HCT116 (cell line): ENCODE measurements at regions not wholly inside any gene's neighbourhood (a gene's known extent, or its start where the extent isn't known, plus 50 kb on each side); places are given as distances from the start of the nearest gene placed in this dataset.

ENCODE experiments used
- ATAC-seq: fragments of 200-7000 bp; cut with Tn5 transposase; 2 replicates; pipeline ENCODE4 v1.9.1; 2020; ENCODE audit warnings: mild to moderate bottlenecking, moderate library complexity
- BruUV-seq: library from RNA; stranded (reverse); fragments of 400-500 nt; replicated peaks from 2 replicates; lab custom pipeline; 2021; lab: Mats Ljungman, UMichigan
- CTCF ChIA-PET: fragments of 300-600 bp; sonication (Branson Sonifier 250); formaldehyde crosslinking; loops from one replicate; lab custom pipeline; 2021; ENCODE audit warnings: antibody characterized with exemption; lab: Charles Lee
- POLR2A ChIA-PET: fragments of 300-600, 350-600 bp; sonication (Branson Sonifier 250); formaldehyde crosslinking; loops from one replicate; lab custom pipeline; 2021; ENCODE audit warnings: antibody characterized with exemption; lab: Charles Lee
- RAD21 ChIA-PET, 2 experiments: fragments of 300-600 bp; sonication (Branson Sonifier 250); formaldehyde crosslinking; loops; one replicate each; lab custom pipeline; 2023; ENCODE audit warnings: low total read pairs in 2 of 2; ENCODE audit not compliant: uncharacterized antibody in 2 of 2, unreplicated experiment in 2 of 2, low non-redundant PET in 1 of 2; lab: Charles Lee
- DNase-seq: peaks from one replicate; pipeline ENCODE4 v3.0.0-alpha.2; 2010; ENCODE audit warnings: low read depth, low spot score
- H2AFZ ChIP-seq: fragments of 200-600 bp; shearing (Covaris generic), sonication (generic); 2 replicates; pipeline ENCODE4 v1.6.1; 2017; ENCODE audit warnings: low read depth, mixed run types, mixed read lengths, antibody characterized with exemption, low read length; ENCODE audit not compliant: poor library complexity, severe bottlenecking
- H3K27ac ChIP-seq: 2 replicates; pipeline ENCODE4 v1.5.1; 2012; ENCODE audit warnings: low read depth, low read length
- H3K27me3 ChIP-seq: fragments of 200-600 bp; sonication (generic); 2 replicates; pipeline ENCODE4 v1.6.1; 2016; ENCODE audit warnings: mixed run types, low read length, mixed read lengths; ENCODE audit not compliant: insufficient read depth
- H3K36me3 ChIP-seq, 2 experiments: fragments of 200-500 bp in 1 of 2; fragments of 200-600 bp in 1 of 2; sonication (Bioruptor generic) in 1 of 2; sonication (generic) in 1 of 2; 2 replicates each; pipeline versions ENCODE4 v1.5.1 to v1.6.1; 2014 to 2016; ENCODE audit warnings: low read length in 2 of 2, inconsistent platforms in 1 of 2, mixed read lengths in 1 of 2, mixed run types in 1 of 2; ENCODE audit not compliant: insufficient read depth in 2 of 2, control insufficient read depth in 1 of 2
- H3K4me1 ChIP-seq, 2 experiments: fragments of 200-600 bp in 1 of 2; sonication (generic) in 1 of 2; 2 replicates each; pipeline versions ENCODE4 v1.5.1 to v1.6.1; 2012 to 2017; ENCODE audit warnings: low read length in 2 of 2, inconsistent platforms in 1 of 2, mild to moderate bottlenecking in 1 of 2, mixed read lengths in 1 of 2, mixed run types in 1 of 2, moderate library complexity in 1 of 2; ENCODE audit not compliant: insufficient read depth in 2 of 2, control insufficient read depth in 1 of 2
- H3K4me2 ChIP-seq: fragments of 200-600 bp; sonication (generic); 2 replicates; pipeline ENCODE4 v1.6.1; 2017; ENCODE audit warnings: mixed run types, low read length, mixed read lengths
- H3K4me3 ChIP-seq, 2 experiments: fragments of 200-600 bp in 1 of 2; sonication (generic) in 1 of 2; replicated peaks in 1 of 2; 2 replicates each; pipeline ENCODE4 v1.5.1; 2011 to 2016; ENCODE audit warnings: low read length in 2 of 2, control low read depth in 1 of 2, low read depth in 1 of 2, mild to moderate bottlenecking in 1 of 2, mixed read lengths in 1 of 2, mixed run types in 1 of 2
- H3K79me2 ChIP-seq: fragments of 200-600 bp; sonication (generic); 2 replicates; pipeline ENCODE4 v1.6.1; 2017; ENCODE audit warnings: mild to moderate bottlenecking, mixed run types, low read length, moderate library complexity, mixed read lengths; ENCODE audit not compliant: insufficient read depth
- H3K9ac ChIP-seq: fragments of 200-600 bp; sonication (generic); 2 replicates; pipeline ENCODE4 v1.6.1; 2016; ENCODE audit warnings: low read length, mixed read lengths
- H3K9me2 ChIP-seq: fragments of 200-600 bp; sonication (generic), shearing (Covaris generic); 2 replicates; pipeline ENCODE4 v1.6.1; 2017; ENCODE audit warnings: mixed run types, mild to moderate bottlenecking, moderate library complexity; ENCODE audit not compliant: insufficient read depth
- H3K9me3 ChIP-seq, 2 experiments: fragments of 200-500 bp in 1 of 2; fragments of 200-600 bp in 1 of 2; sonication (Bioruptor generic) in 1 of 2; sonication (generic) in 1 of 2; 2 replicates each; pipeline ENCODE4 v1.6.1; 2014 to 2017; ENCODE audit warnings: low read length in 2 of 2, mixed read lengths in 2 of 2, inconsistent platforms in 1 of 2, low read depth in 1 of 2, mild to moderate bottlenecking in 1 of 2, mixed run types in 1 of 2, moderate library complexity in 1 of 2; ENCODE audit not compliant: control insufficient read depth in 1 of 2, insufficient read depth in 1 of 2
- H4K20me1 ChIP-seq: fragments of 200-600 bp; sonication (generic), shearing (Covaris generic); 2 replicates; pipeline ENCODE4 v1.6.1; 2017; ENCODE audit warnings: mixed run types, mild to moderate bottlenecking, moderate library complexity; ENCODE audit not compliant: insufficient read depth
- CTCF ChIP-seq, 3 experiments: fragments of 200-600 bp in 1 of 3; sonication (generic) in 1 of 3; IDR thresholded peaks in 2 of 3; conservative IDR thresholded peaks in 1 of 3; 2 replicates each; pipeline ENCODE4 v1.5.1; 2012 to 2017; ENCODE audit warnings: low read depth in 2 of 3, low read length in 2 of 3, antibody characterized with exemption in 1 of 3, borderline replicate concordance in 1 of 3, control low read depth in 1 of 3, mild to moderate bottlenecking in 1 of 3, mixed read lengths in 1 of 3, mixed run types in 1 of 3, moderate library complexity in 1 of 3; ENCODE audit not compliant: insufficient read depth in 1 of 3
- FOSL1 ChIP-seq: IDR thresholded peaks from 2 replicates; pipeline ENCODE4 v1.6.1; 2012; ENCODE audit warnings: low read depth
- JUND ChIP-seq: IDR thresholded peaks from 2 replicates; pipeline ENCODE4 v1.6.1; 2012
- POLR2AphosphoS5 ChIP-seq: IDR thresholded peaks from 2 replicates; pipeline ENCODE4 v1.6.1; 2011; ENCODE audit warnings: mild to moderate bottlenecking, low read depth, low read length, moderate library complexity
- SIN3A ChIP-seq: IDR thresholded peaks from 2 replicates; pipeline ENCODE4 v1.6.1; 2012; ENCODE audit warnings: low read depth
- SP1 ChIP-seq: IDR thresholded peaks from 2 replicates; pipeline ENCODE4 v1.6.1; 2012; ENCODE audit warnings: low read depth
- YY1 ChIP-seq: IDR thresholded peaks from 2 replicates; pipeline ENCODE4 v1.6.1; 2011; ENCODE audit warnings: low read length, low read depth, moderate library complexity, mild to moderate bottlenecking; ENCODE audit not compliant: insufficient replicate concordance; ENCODE audit errors: extremely low read depth
- ZNF274 ChIP-seq: fragments of 200-500 bp; sonication (Bioruptor generic); IDR thresholded peaks from 2 replicates; pipeline ENCODE4 v1.6.1; 2014; ENCODE audit warnings: mild to moderate bottlenecking, low read depth, low read length, inconsistent platforms
- intact Hi-C: fragments of 100-400 bp; cut with micrococcal nuclease; formaldehyde crosslinking; loops from 2 replicates; pipeline ENCODE4 v1.10.0; 2022

- ATAC-seq, result no peak
- no peak for DNase-seq
Observed at GRCh38 chr14:83561261-83561660, 1968.7 kb upstream of the FLRT2 start.

GRCh38 chr14:83566567-83566966, 1963.4 kb upstream of the FLRT2 start:
- Histone ChIP-seq H2AFZ (no peak overlapping the region), H3K4me1 (no peaks in the 10 kb centered on the region), H3K36me3 (no peaks in the 10 kb centered on the region), H3K27me3 (no peaks in the 10 kb centered on the region), H3K79me2 (no peaks in the 10 kb centered on the region), H3K27ac (no peak overlapping the region), H3K4me2 (no peak overlapping the region), H3K9ac (no peak overlapping the region), H3K4me3 (no peak overlapping the region), H4K20me1 (no peaks in the 10 kb centered on the region), H3K9me2 (no peaks in the 10 kb centered on the region), H3K9me3 (peaks cover 3 to 12% of the 10 kb centered on the region in 2 experiments; a peak in 2 of 4 replicates)
- BruUV-seq, result no TSS peak
- TF ChIP-seq YY1, result no peak
- TF ChIP-seq CTCF (IDR thresholded peaks at IDR 0.05 in 2 of 3, conservative IDR thresholded peaks at IDR 0.05 in 1 of 3; ENCODE audit: borderline replicate concordance in 1 of 3, insufficient read depth in 1 of 3, low read depth in 2 of 3, low read length in 2 of 3), result no peak
- TF ChIP-seq FOSL1, result no peak
- no peak for TF ChIP-seq POLR2AphosphoS5
- no peak for TF ChIP-seq SP1
- no peak for TF ChIP-seq SIN3A
- TF ChIP-seq ZNF274, result no peak
- RAD21 ChIA-PET, result no interaction called here
- POLR2A ChIA-PET, result no interaction called here
- CTCF ChIA-PET, result no interaction called here
- DNase-seq (no peak), ATAC-seq (no peak)
- intact Hi-C loops, result no loop called here

More at GRCh38 chr14:83561261-83561660, 1968.7 kb upstream of the FLRT2 start:
- Histone ChIP-seq H4K20me1 (no peaks in the 10 kb centered on the region), H3K9me2 (no peaks in the 10 kb centered on the region), H3K4me1 (no peaks in the 10 kb centered on the region), H3K36me3 (no peaks in the 10 kb centered on the region), H2AFZ (no peak overlapping the region), H3K9ac (no peak overlapping the region), H3K9me3 (peaks cover 8 to 19% of the 10 kb centered on the region in 2 experiments; a peak in 3 of 4 replicates), H3K4me3 (no peak overlapping the region), H3K27ac (no peak overlapping the region), H3K79me2 (no peaks in the 10 kb centered on the region), H3K27me3 (no peaks in the 10 kb centered on the region), H3K4me2 (no peak overlapping the region)
- ChIA-PET RAD21 (no interaction called here), CTCF (no interaction called here), POLR2A (no interaction called here)
- no peak for TF ChIP-seq YY1
- TF ChIP-seq JUND, result no peak
- intact Hi-C loops, result no loop called here
- no TSS peak for BruUV-seq
